Gastroesophageal sphincter (tissue), 3 donors: ENCODE measurements at regions not wholly inside any gene's neighbourhood (a gene's known extent, or its start where the extent isn't known, plus 50 kb on each side); places are given as distances from the start of the nearest gene placed in this dataset.
"Not testable (repeated sequence)": the region's sequence is repeated elsewhere in the genome, so short reads cannot be mapped to it uniquely, and the experiment has no call there.

Experiments used
- POLR2A ChIP-seq, 2 donors: fragments of 450-650 bp; IDR thresholded peaks; one replicate each; pipeline ENCODE4 v1.6.1; 2017; ENCODE audit warnings: antibody characterized with exemption in 2 of 2, mild to moderate bottlenecking in 2 of 2, moderate library complexity in 1 of 2
- POLR2AphosphoS5 ChIP-seq: sonication (generic); formaldehyde crosslinking; IDR thresholded peaks from one replicate; pipeline ENCODE4 v1.6.1; 2017; ENCODE audit warnings: antibody characterized with exemption
- TF ChIP-seq, protein P1 (sequence below), 4 experiments: fragments of 200-600 bp in 2 of 4; fragments of 450-650 bp in 2 of 4; sonication (generic) in 1 of 4; IDR thresholded peaks; one replicate each; pipeline ENCODE4 v1.5.1; 2017 to 2019; ENCODE audit warnings: antibody characterized with exemption in 4 of 4, mild to moderate bottlenecking in 2 of 4, moderate library complexity in 2 of 4

DNA sequence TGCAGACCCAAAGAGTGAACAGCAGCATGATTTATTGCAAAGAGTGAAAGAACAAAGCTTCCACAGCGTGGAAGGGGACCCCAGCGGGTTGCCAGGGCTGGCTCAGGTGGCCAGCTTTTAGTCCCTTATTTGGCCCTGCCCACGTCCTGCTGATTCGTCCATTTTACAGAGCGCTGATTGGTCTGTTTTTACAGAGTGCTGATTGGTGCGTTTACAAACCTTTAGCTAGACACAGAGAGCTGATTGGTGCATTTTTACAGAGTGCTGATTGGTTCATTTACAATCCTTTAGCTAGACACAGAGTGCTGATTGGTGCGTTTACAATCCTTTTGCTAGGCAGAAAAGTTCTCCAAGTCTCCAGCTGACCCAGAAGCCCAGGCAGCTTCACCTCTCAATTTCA is 128.5 kb upstream of the AHI1 start:
- TF ChIP-seq, protein P1, sequence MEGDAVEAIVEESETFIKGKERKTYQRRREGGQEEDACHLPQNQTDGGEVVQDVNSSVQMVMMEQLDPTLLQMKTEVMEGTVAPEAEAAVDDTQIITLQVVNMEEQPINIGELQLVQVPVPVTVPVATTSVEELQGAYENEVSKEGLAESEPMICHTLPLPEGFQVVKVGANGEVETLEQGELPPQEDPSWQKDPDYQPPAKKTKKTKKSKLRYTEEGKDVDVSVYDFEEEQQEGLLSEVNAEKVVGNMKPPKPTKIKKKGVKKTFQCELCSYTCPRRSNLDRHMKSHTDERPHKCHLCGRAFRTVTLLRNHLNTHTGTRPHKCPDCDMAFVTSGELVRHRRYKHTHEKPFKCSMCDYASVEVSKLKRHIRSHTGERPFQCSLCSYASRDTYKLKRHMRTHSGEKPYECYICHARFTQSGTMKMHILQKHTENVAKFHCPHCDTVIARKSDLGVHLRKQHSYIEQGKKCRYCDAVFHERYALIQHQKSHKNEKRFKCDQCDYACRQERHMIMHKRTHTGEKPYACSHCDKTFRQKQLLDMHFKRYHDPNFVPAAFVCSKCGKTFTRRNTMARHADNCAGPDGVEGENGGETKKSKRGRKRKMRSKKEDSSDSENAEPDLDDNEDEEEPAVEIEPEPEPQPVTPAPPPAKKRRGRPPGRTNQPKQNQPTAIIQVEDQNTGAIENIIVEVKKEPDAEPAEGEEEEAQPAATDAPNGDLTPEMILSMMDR (IDR thresholded peaks at IDR 0.05) = not testable (repeated sequence)
- TF ChIP-seq POLR2AphosphoS5; POLR2A (IDR thresholded peaks at IDR 0.05): not testable (repeated sequence)
